ENCODE measurements at regions not wholly inside any gene's neighbourhood (a gene's known extent, or its start where the extent isn't known, plus 50 kb on each side); places are given as distances from the start of the nearest gene placed in this dataset.

DNA sequence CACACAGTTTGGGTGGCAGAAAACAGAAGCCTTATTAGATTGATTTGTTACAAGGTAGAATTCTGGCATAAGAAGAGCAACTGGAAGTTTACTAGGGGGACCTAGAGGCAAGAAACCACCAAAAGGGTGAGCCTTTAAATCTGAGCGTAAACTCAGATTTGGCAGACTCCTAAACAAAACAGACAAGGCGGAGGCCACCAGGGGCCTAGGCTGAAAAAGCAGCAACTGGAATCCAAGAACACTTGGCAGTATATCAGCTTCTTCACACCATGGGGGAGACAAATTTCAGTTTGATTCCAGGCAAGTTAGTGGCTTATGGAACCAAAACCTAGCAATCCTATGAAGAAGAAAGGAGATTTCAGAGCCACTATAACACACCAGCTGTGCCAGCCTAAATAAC, 220.0 kb downstream of the C3orf38 start:
- Histone ChIP-seq H3K27me3 (ENCODE audit: control insufficient read depth in 3 of 3, insufficient read depth in 3 of 3, low read length in 3 of 3) (no peaks in the 10 kb centered on the region), H3K36me3 (ENCODE audit: control insufficient read depth in 3 of 3, insufficient read depth in 3 of 3, low read length in 3 of 3) (no peaks in the 10 kb centered on the region), H3K9ac (ENCODE audit: low read depth in 1 of 3, low read length in 3 of 3) (no peak overlapping the region), H3K9me3 (ENCODE audit: control insufficient read depth in 3 of 3, low read length in 3 of 3) (no peaks in the 10 kb centered on the region), H3K4me3 (ENCODE audit: low read length in 3 of 3) (no peak overlapping the region), H3K27ac (ENCODE audit: low read depth, low read length) (no peak overlapping the region), H3K4me1 (ENCODE audit: control insufficient read depth in 3 of 3, insufficient read depth in 3 of 3, low read length in 3 of 3) (no peaks in the 10 kb centered on the region)

DNA sequence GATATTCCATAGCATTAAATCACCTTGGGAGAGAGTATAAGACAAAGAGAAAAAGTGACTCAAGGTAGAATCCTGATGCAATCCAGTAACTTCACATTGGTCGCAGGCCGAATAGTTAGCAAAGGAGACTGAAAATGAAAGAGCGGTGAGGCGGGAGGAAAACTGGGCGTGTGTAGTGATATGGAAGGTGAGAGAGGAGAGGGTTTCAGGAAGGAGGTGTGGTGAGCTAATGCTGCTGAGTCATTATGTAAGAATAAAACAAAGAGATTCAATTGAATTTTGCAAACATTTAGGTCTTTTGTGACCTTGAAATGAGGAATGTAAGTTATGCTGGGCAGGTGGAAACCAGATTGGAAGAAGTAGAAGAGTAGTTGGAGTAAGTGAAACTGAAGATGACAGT, 235.3 kb downstream of the C3orf38 start:
- Histone ChIP-seq H3K9ac (ENCODE audit: low read depth in 1 of 3, low read length in 3 of 3) (no peak overlapping the region), H3K27ac (ENCODE audit: low read depth, low read length) (no peak overlapping the region), H3K4me1 (ENCODE audit: control insufficient read depth in 3 of 3, insufficient read depth in 3 of 3, low read length in 3 of 3) (no peaks in the 10 kb centered on the region), H3K36me3 (ENCODE audit: control insufficient read depth in 3 of 3, insufficient read depth in 3 of 3, low read length in 3 of 3) (no peaks in the 10 kb centered on the region), H3K9me3 (ENCODE audit: control insufficient read depth in 3 of 3, low read length in 3 of 3) (no peaks in the 10 kb centered on the region), H3K4me3 (ENCODE audit: low read length in 3 of 3) (no peak overlapping the region), H3K27me3 (ENCODE audit: control insufficient read depth in 3 of 3, insufficient read depth in 3 of 3, low read length in 3 of 3) (no peaks in the 10 kb centered on the region)

GRCh38 chr3:88398581-88398980, 248.8 kb downstream of the C3orf38 start:
- Histone ChIP-seq H3K27me3 (ENCODE audit: control insufficient read depth in 3 of 3, insufficient read depth in 3 of 3, low read length in 3 of 3) (no peaks in the 10 kb centered on the region), H3K4me3 (ENCODE audit: low read length in 3 of 3) (no peak overlapping the region)

DNA sequence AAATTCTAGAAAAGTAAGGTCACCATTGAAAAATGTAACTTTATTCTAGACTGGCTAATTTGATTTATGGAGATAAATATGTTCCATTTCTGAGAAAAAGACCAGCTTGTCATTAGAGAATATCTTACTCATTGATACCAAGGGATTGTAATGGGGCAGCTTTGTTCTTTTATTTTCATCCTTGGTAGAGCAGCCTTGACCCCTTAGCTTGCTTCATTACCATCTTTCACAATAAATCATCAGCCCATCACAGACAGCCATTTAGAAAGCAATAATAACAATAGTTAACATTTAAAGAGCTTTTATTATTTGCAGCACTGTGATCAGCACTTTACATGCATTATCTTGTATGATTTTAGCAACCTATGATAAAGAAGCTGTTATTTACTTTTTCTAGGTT, 253.6 kb downstream of the C3orf38 start:
- Histone ChIP-seq H3K9ac (ENCODE audit: low read depth in 1 of 3, low read length in 3 of 3) (no peak overlapping the region), H3K36me3 (ENCODE audit: control insufficient read depth in 3 of 3, insufficient read depth in 3 of 3, low read length in 3 of 3) (no peaks in the 10 kb centered on the region), H3K4me3 (ENCODE audit: low read length in 3 of 3) (no peak overlapping the region), H3K27me3 (ENCODE audit: control insufficient read depth in 3 of 3, insufficient read depth in 3 of 3, low read length in 3 of 3) (no peaks in the 10 kb centered on the region), H3K9me3 (ENCODE audit: control insufficient read depth in 3 of 3, low read length in 3 of 3) (no peaks in the 10 kb centered on the region), H3K27ac (ENCODE audit: low read depth, low read length) (no peak overlapping the region), H3K4me1 (ENCODE audit: control insufficient read depth in 3 of 3, insufficient read depth in 3 of 3, low read length in 3 of 3) (no peaks in the 10 kb centered on the region)

More at GRCh38 chr3:88398581-88398980, 248.8 kb downstream of the C3orf38 start:
- H3K9me3 ChIP-seq (ENCODE audit: control insufficient read depth in 3 of 3, low read length in 3 of 3): no peaks in the 10 kb centered on the region
- no peaks in the 10 kb centered on the region for H3K4me1 ChIP-seq (ENCODE audit: control insufficient read depth in 3 of 3, insufficient read depth in 3 of 3, low read length in 3 of 3)
- H3K36me3 ChIP-seq (ENCODE audit: control insufficient read depth in 3 of 3, insufficient read depth in 3 of 3, low read length in 3 of 3): no peaks in the 10 kb centered on the region
- no peak overlapping the region for H3K27ac ChIP-seq (ENCODE audit: low read depth, low read length)
- no peak overlapping the region for H3K9ac ChIP-seq (ENCODE audit: low read depth in 1 of 3, low read length in 3 of 3)

GRCh38 chr3:88408097-88408496, 258.3 kb downstream of the C3orf38 start:
- Histone ChIP-seq H3K9ac (ENCODE audit: low read depth in 1 of 3, low read length in 3 of 3) (no peak overlapping the region), H3K4me3 (ENCODE audit: low read length in 3 of 3) (no peak overlapping the region), H3K4me1 (ENCODE audit: control insufficient read depth in 3 of 3, insufficient read depth in 3 of 3, low read length in 3 of 3) (no peaks in the 10 kb centered on the region), H3K27ac (ENCODE audit: low read depth, low read length) (no peak overlapping the region), H3K36me3 (ENCODE audit: control insufficient read depth in 3 of 3, insufficient read depth in 3 of 3, low read length in 3 of 3) (no peaks in the 10 kb centered on the region), H3K27me3 (ENCODE audit: control insufficient read depth in 3 of 3, insufficient read depth in 3 of 3, low read length in 3 of 3) (no peaks in the 10 kb centered on the region), H3K9me3 (ENCODE audit: control insufficient read depth in 3 of 3, low read length in 3 of 3) (no peaks in the 10 kb centered on the region)

DNA sequence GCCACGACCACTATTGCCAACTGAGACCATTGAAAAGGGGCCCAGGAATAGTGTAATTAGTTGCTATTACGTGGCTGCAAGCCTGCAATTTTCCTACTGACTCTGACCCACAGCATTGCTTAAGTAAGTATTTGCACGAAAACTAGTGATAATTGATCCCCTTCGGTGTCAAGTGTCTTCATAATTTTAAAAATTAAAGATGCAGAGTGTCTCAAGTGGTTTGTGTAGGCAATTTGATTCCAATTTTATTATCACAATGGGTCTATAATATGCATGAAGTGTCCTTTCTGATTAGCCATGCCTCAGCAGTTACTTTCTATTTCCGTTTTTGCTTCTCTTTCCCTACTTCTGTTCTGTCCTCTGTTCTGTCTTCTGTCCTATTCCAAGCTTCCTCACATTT, 259.2 kb downstream of the C3orf38 start:
- H3K4me1 ChIP-seq (ENCODE audit: control insufficient read depth in 3 of 3, insufficient read depth in 3 of 3, low read length in 3 of 3): no peaks in the 10 kb centered on the region
- H3K4me3 ChIP-seq (ENCODE audit: low read length in 3 of 3): no peak overlapping the region
- H3K36me3 ChIP-seq (ENCODE audit: control insufficient read depth in 3 of 3, insufficient read depth in 3 of 3, low read length in 3 of 3): no peaks in the 10 kb centered on the region
- H3K27me3 ChIP-seq (ENCODE audit: control insufficient read depth in 3 of 3, insufficient read depth in 3 of 3, low read length in 3 of 3): no peaks in the 10 kb centered on the region
- no peaks in the 10 kb centered on the region for H3K9me3 ChIP-seq (ENCODE audit: control insufficient read depth in 3 of 3, low read length in 3 of 3)
- no peak overlapping the region for H3K9ac ChIP-seq (ENCODE audit: low read depth in 1 of 3, low read length in 3 of 3)
- H3K27ac ChIP-seq (ENCODE audit: low read depth, low read length): no peak overlapping the region

GRCh38 chr3:88410259-88410658, 260.5 kb downstream of the C3orf38 start:
- H3K4me1 ChIP-seq (ENCODE audit: control insufficient read depth in 3 of 3, insufficient read depth in 3 of 3, low read length in 3 of 3): no peaks in the 10 kb centered on the region
- H3K36me3 ChIP-seq (ENCODE audit: control insufficient read depth in 3 of 3, insufficient read depth in 3 of 3, low read length in 3 of 3): no peaks in the 10 kb centered on the region
- H3K27me3 ChIP-seq (ENCODE audit: control insufficient read depth in 3 of 3, insufficient read depth in 3 of 3, low read length in 3 of 3): no peaks in the 10 kb centered on the region
- H3K27ac ChIP-seq (ENCODE audit: low read depth, low read length): no peak overlapping the region
- no peak overlapping the region for H3K4me3 ChIP-seq (ENCODE audit: low read length in 3 of 3)
- no peaks in the 10 kb centered on the region for H3K9me3 ChIP-seq (ENCODE audit: control insufficient read depth in 3 of 3, low read length in 3 of 3)
- H3K9ac ChIP-seq (ENCODE audit: low read depth in 1 of 3, low read length in 3 of 3): no peak overlapping the region

- Histone ChIP-seq H3K4me3 (ENCODE audit: low read length in 3 of 3) (no peak overlapping the region), H3K4me1 (ENCODE audit: control insufficient read depth in 3 of 3, insufficient read depth in 3 of 3, low read length in 3 of 3) (no peaks in the 10 kb centered on the region), H3K27ac (ENCODE audit: low read depth, low read length) (no peak overlapping the region), H3K9ac (ENCODE audit: low read depth in 1 of 3, low read length in 3 of 3) (no peak overlapping the region), H3K36me3 (ENCODE audit: control insufficient read depth in 3 of 3, insufficient read depth in 3 of 3, low read length in 3 of 3) (no peaks in the 10 kb centered on the region), H3K27me3 (ENCODE audit: control insufficient read depth in 3 of 3, insufficient read depth in 3 of 3, low read length in 3 of 3) (no peaks in the 10 kb centered on the region), H3K9me3 (ENCODE audit: control insufficient read depth in 3 of 3, low read length in 3 of 3) (no peaks in the 10 kb centered on the region)
Measured at GRCh38 chr3:88412346-88412745, 262.6 kb downstream of the C3orf38 start.

- Histone ChIP-seq H3K9ac (ENCODE audit: low read depth in 1 of 3, low read length in 3 of 3) (no peak overlapping the region), H3K4me1 (ENCODE audit: control insufficient read depth in 3 of 3, insufficient read depth in 3 of 3, low read length in 3 of 3) (no peaks in the 10 kb centered on the region), H3K27ac (ENCODE audit: low read depth, low read length) (no peak overlapping the region), H3K9me3 (ENCODE audit: control insufficient read depth in 3 of 3, low read length in 3 of 3) (no peaks in the 10 kb centered on the region), H3K36me3 (ENCODE audit: control insufficient read depth in 3 of 3, insufficient read depth in 3 of 3, low read length in 3 of 3) (no peaks in the 10 kb centered on the region), H3K27me3 (ENCODE audit: control insufficient read depth in 3 of 3, insufficient read depth in 3 of 3, low read length in 3 of 3) (no peaks in the 10 kb centered on the region), H3K4me3 (ENCODE audit: low read length in 3 of 3) (no peak overlapping the region)
Measured at GRCh38 chr3:88416436-88416835, 266.7 kb downstream of the C3orf38 start.

GRCh38 chr3:88418219-88418618, 268.5 kb downstream of the C3orf38 start:
- Histone ChIP-seq H3K4me3 (ENCODE audit: low read length in 3 of 3) (no peak overlapping the region), H3K27ac (ENCODE audit: low read depth, low read length) (no peak overlapping the region), H3K27me3 (ENCODE audit: control insufficient read depth in 3 of 3, insufficient read depth in 3 of 3, low read length in 3 of 3) (no peaks in the 10 kb centered on the region), H3K9ac (ENCODE audit: low read depth in 1 of 3, low read length in 3 of 3) (no peak overlapping the region), H3K9me3 (ENCODE audit: control insufficient read depth in 3 of 3, low read length in 3 of 3) (no peaks in the 10 kb centered on the region), H3K4me1 (ENCODE audit: control insufficient read depth in 3 of 3, insufficient read depth in 3 of 3, low read length in 3 of 3) (no peaks in the 10 kb centered on the region), H3K36me3 (ENCODE audit: control insufficient read depth in 3 of 3, insufficient read depth in 3 of 3, low read length in 3 of 3) (no peaks in the 10 kb centered on the region)

- H3K9ac ChIP-seq (ENCODE audit: low read depth in 1 of 3, low read length in 3 of 3): no peak overlapping the region
- no peaks in the 10 kb centered on the region for H3K4me1 ChIP-seq (ENCODE audit: control insufficient read depth in 3 of 3, insufficient read depth in 3 of 3, low read length in 3 of 3)
- no peaks in the 10 kb centered on the region for H3K36me3 ChIP-seq (ENCODE audit: control insufficient read depth in 3 of 3, insufficient read depth in 3 of 3, low read length in 3 of 3)
- H3K9me3 ChIP-seq (ENCODE audit: control insufficient read depth in 3 of 3, low read length in 3 of 3): no peaks in the 10 kb centered on the region
- no peak overlapping the region for H3K4me3 ChIP-seq (ENCODE audit: low read length in 3 of 3)
- H3K27me3 ChIP-seq (ENCODE audit: control insufficient read depth in 3 of 3, insufficient read depth in 3 of 3, low read length in 3 of 3): no peaks in the 10 kb centered on the region
- H3K27ac ChIP-seq (ENCODE audit: low read depth, low read length): no peak overlapping the region
Measured at GRCh38 chr3:88433568-88433967, 283.8 kb downstream of the C3orf38 start.

All from skeletal muscle tissue (tissue), 3 donors.